GM21576 (cell line): ENCODE measurements at regions not wholly inside any gene's neighbourhood (a gene's known extent, or its start where the extent isn't known, plus 50 kb on each side); places are given as distances from the start of the nearest gene placed in this dataset.
"Not testable (repeated sequence)": the region's sequence is repeated elsewhere in the genome, so short reads cannot be mapped to it uniquely, and the experiment has no call there.

Source experiments
- ATAC-seq: cut with Tn5 transposase; IDR thresholded peaks from one replicate; pipeline ENCODE4 v1.9.1; 2021; ENCODE audit warnings: mild to moderate bottlenecking, moderate library complexity; ENCODE audit not compliant: unreplicated experiment

DNA sequence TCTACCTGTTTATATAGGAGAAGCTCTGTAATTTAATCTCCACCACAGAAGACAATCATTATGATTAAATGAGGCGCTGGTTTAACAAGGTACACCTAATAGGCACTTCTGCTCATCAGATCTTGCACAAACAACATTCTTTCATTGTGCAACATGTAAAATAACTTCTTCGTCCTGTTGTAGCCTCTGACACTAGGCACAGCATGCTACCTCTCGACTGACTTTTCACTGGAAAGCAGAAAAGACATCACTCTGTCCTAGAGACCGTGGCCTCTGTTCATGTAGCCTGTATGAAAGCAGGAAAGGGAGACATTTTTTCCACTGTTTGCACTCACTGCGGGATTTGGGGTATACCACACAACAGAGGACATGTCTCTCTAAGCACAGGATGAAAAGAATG is 316.5 kb downstream of the IRS1 start:
- ATAC-seq: no peak

- no peak for ATAC-seq
Observed at GRCh38 chr2:226478109-226478809, 321.4 kb downstream of the IRS1 start.

DNA sequence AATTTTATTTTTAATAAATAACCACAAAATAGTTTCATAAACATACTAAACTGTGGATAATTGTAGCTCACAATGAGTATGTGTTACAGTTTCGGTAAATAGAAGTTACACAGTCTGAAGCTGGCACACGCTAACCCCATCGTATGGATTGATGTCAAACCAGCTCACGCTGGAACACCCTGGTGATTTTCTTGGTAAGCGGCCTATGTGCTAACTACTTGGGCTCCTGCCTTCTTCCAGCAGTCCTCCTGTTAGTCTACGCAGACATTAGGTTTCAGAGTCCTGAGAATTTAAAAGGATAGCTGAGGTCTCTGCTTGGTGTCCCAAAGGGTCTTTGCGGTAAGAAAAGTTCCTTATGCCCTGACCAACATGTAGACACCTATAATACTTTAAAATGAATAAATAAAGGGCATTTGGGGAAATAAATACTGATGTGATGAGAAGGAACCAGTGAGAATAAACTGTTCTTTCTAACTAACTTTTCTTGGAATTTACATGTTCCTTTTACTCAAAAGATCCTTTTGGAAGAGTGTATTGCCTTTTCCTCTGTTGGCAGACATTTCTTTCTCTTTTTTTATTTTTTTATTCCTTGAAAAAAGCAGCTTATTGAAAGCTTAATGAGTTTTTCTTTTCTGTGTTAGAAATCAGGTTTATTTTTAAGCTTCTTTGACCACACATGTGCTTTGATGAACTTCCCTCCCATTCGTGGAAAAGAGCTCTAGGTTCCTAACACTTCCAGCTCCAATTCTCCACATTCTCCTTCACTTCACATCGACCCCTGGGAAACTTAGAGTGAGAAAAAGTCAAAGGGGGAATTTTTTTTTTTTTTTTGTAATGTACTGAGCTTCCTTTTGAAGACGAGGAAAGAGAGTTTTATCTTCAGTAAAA is 322.2 kb downstream of the IRS1 start:
- no peak for ATAC-seq

GRCh38 chr2:226475650-226476049 is 324.0 kb downstream of the IRS1 start:
- no peak for ATAC-seq

- ATAC-seq: no peak
Observed at GRCh38 chr2:226474131-226474530, 325.5 kb downstream of the IRS1 start.

DNA sequence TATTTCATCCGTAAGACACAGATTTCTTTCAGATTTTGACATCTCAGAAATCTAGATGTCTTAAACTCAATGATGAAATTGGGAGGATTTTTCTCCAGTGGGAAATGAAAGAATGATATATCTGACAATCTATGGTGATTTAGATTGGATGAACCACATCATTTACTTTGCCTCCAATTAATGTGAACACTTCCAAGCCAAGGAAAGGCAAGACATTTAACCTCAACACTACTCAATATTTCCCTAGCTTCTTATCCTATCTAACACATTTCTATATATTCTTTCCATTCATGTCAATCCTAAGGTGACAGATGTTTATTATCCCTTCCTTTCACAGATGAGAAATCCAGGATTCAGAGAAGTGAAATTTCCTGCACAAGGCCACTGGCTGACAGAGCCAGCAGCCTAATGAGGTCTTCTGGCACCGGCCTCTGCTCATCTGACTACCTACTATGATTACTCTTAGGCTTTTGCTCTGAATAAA is 327.6 kb downstream of the IRS1 start:
- ATAC-seq: no peak

DNA sequence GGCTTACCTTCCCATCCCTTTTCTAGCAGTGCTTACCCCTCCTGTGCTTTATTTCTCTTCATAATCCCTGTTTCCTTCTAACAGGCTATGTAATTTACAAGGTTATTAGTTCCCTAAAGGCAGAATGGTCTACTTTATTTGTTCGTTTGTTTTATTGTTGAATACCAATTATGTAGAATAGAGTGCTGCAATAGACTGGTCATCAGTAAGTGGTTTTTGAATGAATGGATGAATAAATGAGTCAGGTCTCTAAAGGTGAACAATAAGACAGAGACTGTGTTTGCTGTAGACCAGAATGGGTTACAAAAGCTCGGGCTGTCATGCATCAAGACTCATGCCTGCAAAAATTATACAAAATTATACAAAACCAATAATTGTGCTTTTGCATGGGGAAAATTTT is 332.0 kb downstream of the IRS1 start:
- ATAC-seq: no peak

- no peak for ATAC-seq
Observed at GRCh38 chr2:226467221-226467620, 332.4 kb downstream of the IRS1 start.

DNA sequence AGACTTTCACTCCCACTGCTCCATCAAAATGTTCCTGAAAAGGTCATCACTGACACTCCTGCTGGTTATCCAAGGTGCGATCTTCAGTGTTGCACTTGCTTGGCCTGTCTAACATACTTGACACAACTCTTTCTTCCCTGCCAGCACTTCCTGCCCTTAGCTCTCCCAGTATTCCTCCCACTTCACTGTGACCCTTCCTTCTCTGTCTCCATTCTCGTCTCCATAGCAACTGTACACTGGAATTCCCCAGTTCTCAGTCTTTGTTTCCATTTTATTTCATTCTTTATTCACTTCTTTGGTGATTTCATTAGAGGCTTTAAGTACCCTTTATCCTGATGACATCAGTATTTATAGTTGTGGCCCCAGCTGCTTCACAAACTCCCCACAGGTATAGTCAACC is 333.0 kb downstream of the IRS1 start:
- no peak for ATAC-seq

DNA sequence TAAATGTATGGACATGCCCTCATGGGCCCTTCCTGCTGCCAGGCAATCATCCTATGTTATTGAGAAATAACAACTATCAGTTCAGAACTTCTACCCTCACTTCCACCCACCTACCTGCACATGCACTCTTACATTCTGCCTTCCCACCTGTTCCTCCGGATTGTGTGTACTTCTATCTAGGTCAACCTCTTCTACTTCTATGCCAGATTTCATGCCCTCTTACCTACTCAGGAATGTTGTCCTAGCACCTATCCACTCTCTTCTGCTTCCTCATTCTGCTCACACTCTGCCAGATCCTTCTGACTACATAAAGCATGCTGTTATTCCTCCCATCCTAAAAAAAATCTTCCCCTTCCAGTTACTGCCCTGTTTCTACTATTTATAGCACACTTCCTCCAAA is 333.5 kb downstream of the IRS1 start:
- ATAC-seq: no peak

- ATAC-seq: no peak
Observed at GRCh38 chr2:226464380-226464779, 335.2 kb downstream of the IRS1 start.

DNA sequence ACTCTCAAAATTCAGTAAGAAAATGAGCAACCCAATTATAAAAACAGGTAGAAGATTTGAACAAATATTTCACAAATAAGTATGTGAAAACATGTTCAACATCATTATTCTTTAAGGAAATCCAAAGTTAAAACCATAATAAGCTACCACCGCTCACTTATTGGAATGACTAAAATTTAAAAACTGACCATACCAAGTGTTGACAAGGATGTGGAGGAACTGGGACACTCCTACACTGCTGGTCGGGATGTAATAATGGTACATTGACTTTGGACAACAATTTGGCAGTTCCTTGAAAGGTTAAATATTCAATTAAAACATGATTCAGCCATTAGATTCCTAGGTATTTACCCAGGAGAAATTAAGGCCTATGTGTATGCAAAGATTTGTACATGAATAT is 336.5 kb downstream of the IRS1 start:
- ATAC-seq: no peak

GRCh38 chr2:226461981-226462380 is 337.6 kb downstream of the IRS1 start:
- ATAC-seq: no peak

GRCh38 chr2:226456144-226456543 is 343.5 kb downstream of the IRS1 start:
- ATAC-seq: not testable (repeated sequence)

- ATAC-seq: no peak
Observed at GRCh38 chr2:226452768-226453167, 346.9 kb downstream of the IRS1 start.

DNA sequence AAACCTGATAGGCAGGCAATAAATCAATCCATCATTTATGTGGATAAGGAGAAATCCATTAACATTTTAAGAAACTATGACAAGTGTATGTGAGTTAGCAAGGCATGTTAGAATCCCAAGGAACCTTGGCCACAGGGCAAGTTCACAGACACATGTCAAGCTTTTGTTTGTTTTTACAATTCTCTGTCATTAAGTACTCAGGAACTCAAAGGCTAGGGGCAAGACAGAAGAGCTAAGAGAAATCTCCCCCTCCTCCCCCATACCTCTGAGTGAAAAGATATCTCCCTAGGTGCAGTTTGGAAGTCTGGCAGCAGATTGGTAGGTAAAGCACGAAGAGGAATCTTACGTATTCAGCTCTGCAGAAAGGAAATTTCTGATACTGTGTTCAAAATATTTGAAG is 348.1 kb downstream of the IRS1 start:
- ATAC-seq: no peak

DNA sequence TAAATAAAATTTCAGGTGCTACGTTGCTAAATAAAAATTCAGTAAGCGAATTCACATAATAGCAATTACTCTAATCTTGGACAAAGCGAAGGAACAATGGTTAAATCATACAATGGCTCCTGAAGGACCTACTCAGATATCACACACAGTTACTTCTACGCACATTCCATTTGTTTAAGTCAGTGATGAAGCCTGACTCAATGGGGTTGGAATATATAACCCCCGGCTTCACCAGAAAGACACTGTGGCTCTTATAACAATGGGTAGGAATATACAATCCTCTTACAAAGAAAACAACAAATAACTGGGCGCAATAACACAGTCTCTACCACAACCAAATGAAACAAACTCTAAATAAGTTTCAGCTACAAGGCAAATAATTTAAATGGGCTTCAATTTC is 349.5 kb downstream of the IRS1 start:
- no peak for ATAC-seq

DNA sequence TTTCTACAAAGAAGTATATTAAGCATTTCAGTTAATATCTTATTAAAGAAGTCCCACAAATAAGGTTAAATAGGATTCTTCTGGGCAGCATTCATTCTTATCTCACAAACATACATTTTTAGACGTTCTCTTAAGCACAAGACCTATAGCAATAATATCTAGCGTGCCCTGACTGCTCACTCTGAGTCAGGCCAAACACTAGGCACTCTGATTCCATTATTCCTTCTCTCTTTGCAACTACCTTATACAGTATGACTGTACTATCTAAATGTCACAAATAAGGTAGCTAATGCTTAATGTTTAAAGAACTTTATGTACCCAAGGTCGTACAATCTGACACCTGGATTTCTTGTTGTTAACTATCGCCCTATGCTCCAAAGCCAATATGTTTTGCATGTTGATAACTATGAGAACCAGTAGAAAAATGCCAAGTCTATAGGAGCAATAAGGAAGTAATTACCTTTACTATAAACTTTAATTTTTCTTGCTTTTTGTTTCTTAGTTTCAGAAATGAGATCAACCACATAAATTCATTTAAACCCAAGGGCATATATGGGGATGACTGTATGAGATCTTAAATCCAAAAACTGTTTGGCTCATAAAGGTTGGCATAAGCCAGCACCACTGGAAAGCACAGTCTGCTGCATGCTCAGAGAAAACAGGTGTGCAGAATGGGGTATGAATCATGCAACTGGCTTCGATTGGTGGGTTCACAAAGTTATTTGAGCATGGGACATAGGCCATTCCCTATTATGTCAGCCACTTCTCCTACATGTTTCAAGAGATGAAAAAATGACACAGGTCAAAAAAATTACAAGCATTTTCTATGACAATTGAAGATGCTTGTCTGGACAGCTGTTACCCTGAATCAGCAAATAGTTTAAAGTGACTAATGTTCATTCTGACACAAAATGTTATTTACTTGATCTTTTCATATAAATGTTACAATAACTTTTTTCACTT is 352.0 kb downstream of the IRS1 start:
- ATAC-seq: no peak

- ATAC-seq: no peak
Observed at GRCh38 chr2:226446406-226447001, 353.1 kb downstream of the IRS1 start.

GRCh38 chr2:226445216-226445861 is 354.3 kb downstream of the IRS1 start:
- ATAC-seq: no peak
